ENCODE measurements at regions not wholly inside any gene's neighbourhood (a gene's known extent, or its start where the extent isn't known, plus 50 kb on each side); places are given as distances from the start of the nearest gene placed in this dataset.

GRCh38 chr6:159118924-159119323 lies 50.3 kb upstream of the FNDC1 start:
- DNase-seq: no peak

- DNase-seq: no peak
Observed at GRCh38 chr6:159117563-159117962, 51.6 kb upstream of the FNDC1 start.

- DNase-seq: no peak
Observed at GRCh38 chr6:159117046-159117445, 52.2 kb upstream of the FNDC1 start.

GRCh38 chr6:159116343-159116742 lies 52.9 kb upstream of the FNDC1 start:
- no peak for DNase-seq

DNA sequence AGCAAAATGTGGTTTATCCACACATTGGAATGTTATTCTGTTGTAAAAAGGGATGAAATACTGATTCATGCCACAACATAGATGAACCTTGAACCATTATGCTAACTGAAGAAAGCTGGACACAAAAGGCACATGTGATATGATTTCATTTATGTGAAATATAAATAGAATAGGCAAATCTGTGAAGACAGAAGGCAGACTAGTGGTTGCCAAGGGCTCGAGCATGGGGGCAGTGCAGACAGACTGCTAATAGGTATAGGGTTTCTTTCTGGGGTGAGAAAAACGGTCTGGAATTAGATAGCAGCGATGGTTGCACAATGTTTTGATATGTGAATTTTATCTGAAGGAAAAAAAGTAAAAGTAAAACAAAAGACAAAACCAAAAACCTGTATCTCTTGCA lies 54.6 kb upstream of the FNDC1 start:
- DNase-seq: no peak

GRCh38 chr6:159113223-159113622 lies 56.0 kb upstream of the FNDC1 start:
- DNase-seq: no peak

GRCh38 chr6:159112714-159113113 lies 56.5 kb upstream of the FNDC1 start:
- no peak for DNase-seq

- DNase-seq: no peak
Observed at GRCh38 chr6:159110748-159111147, 58.5 kb upstream of the FNDC1 start.

DNA sequence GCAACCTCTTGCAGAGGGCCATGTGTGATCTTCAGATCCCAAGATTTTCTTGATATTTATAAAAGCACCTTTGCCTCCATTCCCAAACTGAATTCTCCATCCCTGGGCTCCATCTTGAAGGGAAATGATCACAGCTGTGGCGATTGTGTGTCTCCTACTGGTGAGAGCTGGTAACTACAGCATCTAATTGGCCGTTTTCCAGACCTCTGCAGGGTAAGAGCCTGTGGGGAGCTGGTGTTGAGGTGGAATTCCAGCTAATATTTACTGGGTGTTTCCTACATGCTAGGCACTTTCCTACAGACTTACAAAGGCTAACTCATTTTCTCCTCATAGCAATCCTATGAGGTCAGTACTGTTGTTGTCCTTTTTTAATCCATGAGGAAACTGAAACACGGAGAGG lies 59.2 kb upstream of the FNDC1 start:
- DNase-seq: no peak

DNA sequence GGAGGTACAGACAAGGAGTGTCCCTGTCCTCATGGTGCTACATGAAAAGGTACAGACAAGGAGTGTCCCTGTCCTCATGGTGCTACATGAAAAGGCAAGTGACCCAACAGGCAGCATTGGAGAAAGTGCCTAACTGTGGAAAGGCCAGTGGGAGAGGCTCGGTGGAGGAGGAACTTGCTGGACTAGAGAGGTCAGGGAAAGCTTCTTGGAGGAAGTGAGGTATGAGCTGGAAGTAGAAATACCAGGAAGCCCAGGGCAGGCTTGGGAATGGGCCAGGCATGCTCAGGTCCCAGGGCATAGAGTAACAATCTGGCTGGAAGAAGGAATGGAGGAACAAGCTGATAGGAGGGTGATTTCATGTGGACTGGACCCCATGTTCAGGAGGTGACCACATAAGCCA lies 59.8 kb upstream of the FNDC1 start:
- DNase-seq: no peak

DNA sequence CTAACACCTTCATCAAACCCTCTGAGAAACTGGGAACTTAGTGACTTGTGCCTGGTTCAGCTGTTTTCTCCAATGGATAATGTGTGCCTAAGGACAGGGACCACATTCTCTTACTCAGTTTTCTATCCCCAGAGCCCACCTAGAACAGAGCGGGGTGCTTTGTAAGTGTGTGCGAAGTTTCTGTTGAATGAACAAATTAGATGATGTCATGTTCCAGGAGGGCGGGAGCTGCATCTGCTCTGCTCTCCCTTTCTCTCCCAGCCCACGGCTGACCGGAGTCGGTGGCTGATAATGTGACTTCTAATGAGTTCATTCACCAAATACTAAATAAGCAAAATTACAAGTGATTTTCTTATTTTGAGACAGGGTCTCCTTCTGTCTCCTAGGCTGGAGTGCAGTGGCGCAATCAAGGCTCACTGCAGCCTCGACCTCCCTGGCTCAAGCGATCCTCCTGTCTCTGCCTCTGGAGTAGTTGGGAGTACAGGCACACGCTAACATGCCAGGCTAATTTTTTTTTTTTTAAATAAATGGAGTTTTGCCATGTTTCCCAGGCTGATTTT lies 60.7 kb upstream of the FNDC1 start:
- no peak for DNase-seq

DNA sequence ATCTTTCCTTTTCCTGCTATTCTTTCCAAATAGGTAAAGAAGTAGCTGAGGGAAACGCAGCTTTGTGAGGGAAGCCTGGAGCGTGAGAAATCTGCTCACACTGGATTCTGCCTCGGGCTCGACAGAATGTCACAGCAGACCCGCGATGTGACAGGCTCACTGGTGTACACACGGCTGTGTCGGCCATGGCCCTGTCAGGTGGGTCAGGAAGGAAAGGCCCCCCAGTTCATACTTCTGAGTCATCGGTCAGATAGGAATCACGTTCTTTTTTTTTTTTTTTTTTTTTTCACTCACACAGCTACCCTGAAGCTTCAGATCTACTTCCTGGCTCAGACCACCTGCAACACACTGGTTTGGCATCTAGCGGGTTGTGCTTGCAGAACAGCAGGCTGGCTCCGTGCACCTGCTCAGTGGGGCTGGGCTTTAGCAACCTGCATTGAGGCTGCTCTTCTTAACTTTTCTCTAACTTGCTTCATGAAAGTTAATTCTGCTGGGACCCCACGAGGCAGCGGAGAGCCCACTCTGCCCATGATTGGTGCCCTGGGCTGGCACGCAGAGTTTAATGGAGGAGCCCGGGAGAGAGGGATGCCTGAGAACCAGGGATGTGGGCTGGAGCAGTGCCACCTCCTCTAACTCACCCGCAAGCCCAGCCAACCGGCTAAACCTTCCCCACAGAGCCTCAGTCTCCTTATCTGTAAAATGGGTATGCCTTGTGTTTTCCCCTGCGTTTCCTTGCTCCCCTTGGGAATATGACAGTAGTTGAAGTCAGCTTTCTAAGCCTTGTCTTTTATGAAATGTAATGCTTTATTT lies 61.5 kb upstream of the FNDC1 start:
- DNase-seq: peak; percentile 46

DNA sequence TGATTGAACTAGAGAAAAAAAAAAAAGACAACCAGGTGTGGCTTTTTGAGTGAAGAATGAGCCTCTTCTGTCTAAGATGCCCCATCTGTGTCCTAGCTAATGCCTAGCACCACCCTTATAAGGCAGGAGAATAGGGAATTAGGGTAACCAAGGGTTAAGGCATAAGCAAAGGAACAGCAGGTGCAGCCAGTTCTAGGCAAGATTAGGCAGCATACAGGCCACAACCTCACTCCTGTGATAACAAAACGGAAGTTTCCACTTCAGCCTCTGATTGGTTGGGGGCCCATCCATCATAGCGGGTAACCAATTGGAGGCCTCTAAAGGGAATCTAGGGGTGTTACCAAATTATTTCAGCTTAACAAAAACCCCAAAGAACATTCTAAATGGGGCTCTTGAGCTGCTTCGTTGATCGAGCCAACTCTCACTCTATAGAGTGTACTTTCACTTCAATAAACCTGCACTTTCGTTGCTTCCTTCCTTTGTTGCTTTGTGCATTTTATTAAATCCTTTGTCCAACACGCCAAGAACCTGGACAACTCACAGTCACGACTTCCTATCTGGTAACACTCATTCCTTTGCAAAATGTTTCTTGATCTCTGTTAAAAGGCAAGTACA lies 61.9 kb upstream of the TAGAP start:
- no peak for DNase-seq

DNA sequence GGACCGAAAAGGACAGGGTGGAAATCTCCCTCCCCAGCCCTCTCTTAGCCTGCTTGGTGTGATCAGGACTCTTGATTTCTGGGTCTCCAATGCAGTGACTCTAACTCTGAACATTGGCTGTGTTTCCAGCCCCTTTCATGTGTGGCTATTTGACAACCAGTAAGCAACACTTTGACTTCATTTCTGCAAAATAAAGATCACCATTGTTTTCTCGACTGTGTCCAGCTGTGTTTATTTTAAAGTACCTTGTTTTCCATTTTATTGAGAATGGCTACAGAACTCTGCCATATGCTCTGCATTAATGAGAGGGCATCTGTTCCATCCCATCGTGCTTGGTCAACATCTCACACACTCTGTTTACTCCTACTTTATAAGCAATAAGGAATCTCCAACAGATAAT lies 60.9 kb upstream of the TAGAP start:
- no peak for DNase-seq

DNA sequence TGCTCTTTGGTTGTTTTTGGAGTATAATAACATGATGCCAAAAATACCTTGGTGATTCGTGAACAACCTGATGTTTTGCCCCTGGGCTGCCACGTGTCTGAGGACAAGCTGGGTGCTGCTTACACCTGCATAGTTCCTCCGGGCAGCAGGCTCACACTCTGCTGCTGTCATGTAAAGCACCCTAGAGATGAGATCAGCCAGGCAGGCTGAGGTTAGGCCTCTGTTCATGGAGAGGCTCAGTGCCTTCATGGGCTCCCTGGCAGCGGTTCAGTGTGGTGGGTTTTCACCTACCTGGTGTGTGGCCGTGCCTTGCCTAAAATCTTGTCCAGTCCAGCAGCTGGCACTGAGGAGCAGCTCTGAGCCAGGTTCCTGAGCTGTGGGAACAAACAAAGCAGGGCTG lies 60.1 kb upstream of the TAGAP start:
- DNase-seq: no peak

GRCh38 chr6:159104163-159104925 lies 59.6 kb upstream of the TAGAP start:
- DNase-seq: peak; percentile 36

- DNase-seq: no peak
Observed at GRCh38 chr6:159103396-159104162, 58.8 kb upstream of the TAGAP start.

DNA sequence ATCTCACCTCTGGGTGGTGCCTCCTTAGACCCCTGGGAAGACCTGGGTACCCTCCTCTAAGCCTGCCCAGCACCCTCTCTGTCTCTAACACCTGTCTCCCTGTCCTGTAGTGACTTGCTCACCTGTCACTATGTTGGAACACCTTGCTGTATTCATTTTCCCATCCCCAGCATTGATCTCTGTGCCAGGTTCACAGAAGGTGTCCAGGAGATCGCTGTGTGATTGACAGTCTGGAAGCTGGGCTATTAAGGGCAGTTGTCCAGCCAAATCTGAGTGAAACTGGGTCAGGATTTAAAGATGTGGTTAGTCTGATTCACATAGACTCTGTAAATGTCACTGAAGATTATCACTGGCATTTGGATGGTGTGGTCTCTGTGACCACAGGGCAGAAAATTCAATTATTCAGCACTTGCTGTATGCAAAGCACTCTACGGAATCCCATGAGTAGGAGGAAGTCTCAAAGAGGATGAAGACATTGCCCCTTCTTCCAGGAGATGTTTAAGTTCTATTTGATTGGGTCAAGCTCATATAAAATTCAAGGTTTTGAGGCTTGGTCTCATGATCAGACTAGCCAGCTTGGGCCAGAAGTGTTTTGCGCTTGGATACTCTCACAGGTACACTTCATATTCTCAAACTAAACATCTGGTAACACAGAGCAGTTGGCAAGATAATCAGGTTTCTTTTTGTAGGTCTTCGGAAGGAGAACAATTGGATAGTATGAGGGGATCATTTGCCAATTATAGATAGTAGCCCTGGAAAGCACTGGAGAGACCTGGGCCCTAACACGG lies 57.8 kb upstream of the TAGAP start:
- DNase-seq: no peak

GRCh38 chr6:159101656-159102055 lies 56.9 kb upstream of the TAGAP start:
- DNase-seq: no peak

GRCh38 chr6:159100395-159101182 lies 55.8 kb upstream of the TAGAP start:
- DNase-seq: no peak

GRCh38 chr6:159099961-159100360 lies 55.2 kb upstream of the TAGAP start:
- DNase-seq: no peak
